Muscle layer of colon (tissue), 2 donors: ENCODE measurements at regions not wholly inside any gene's neighbourhood (a gene's known extent, or its start where the extent isn't known, plus 50 kb on each side); places are given as distances from the start of the nearest gene placed in this dataset.
A peak's percentile ranks its signal among the peaks of the same experiment; 100 is the strongest.
"Not testable (repeated sequence)": the region's sequence is repeated elsewhere in the genome, so short reads cannot be mapped to it uniquely, and the experiment has no call there.

ENCODE experiments used
- H3K27ac ChIP-seq: one replicate; pipeline ENCODE4 v1.7.0; 2013; ENCODE audit warnings: low read depth, mild to moderate bottlenecking, low read length, moderate library complexity
- H3K27me3 ChIP-seq, 2 donors: one replicate each; pipeline ENCODE4 v1.7.0; 2013; ENCODE audit warnings: low read length in 2 of 2, mild to moderate bottlenecking in 2 of 2; ENCODE audit not compliant: insufficient read depth in 2 of 2, control insufficient read depth in 1 of 2
- H3K36me3 ChIP-seq: one replicate; pipeline ENCODE4 v1.7.0; 2013; ENCODE audit warnings: mild to moderate bottlenecking, low read length; ENCODE audit not compliant: insufficient read depth
- H3K4me1 ChIP-seq: one replicate; pipeline ENCODE4 v1.7.0; 2013; ENCODE audit warnings: mild to moderate bottlenecking, low read length; ENCODE audit not compliant: insufficient read depth
- H3K4me3 ChIP-seq, 2 donors: one replicate each; pipeline ENCODE4 v1.7.0; 2013; ENCODE audit warnings: low read length in 2 of 2, low read depth in 1 of 2, mild to moderate bottlenecking in 1 of 2, moderate library complexity in 1 of 2
- H3K9ac ChIP-seq: one replicate; pipeline ENCODE4 v1.7.0; 2013; ENCODE audit warnings: low read length
- H3K9me3 ChIP-seq: one replicate; pipeline ENCODE4 v1.7.0; 2013; ENCODE audit warnings: mild to moderate bottlenecking, low read length
- donor health status: abdominal sarcoma.
- donor health status: Adenocarcinoma of cecum.

- H3K9ac ChIP-seq: no peak overlapping the region
- H3K36me3 ChIP-seq: no peaks in the 10 kb centered on the region
Measured at GRCh38 chrX:47302396-47302795, 68.0 kb upstream of the ZNF157 start.

GRCh38 chrX:47306471-47307023, 63.8 kb upstream of the ZNF157 start:
- not testable (repeated sequence) for H3K27ac ChIP-seq, H3K27me3 ChIP-seq, H3K36me3 ChIP-seq, H3K9ac ChIP-seq, H3K4me1 ChIP-seq, H3K4me3 ChIP-seq, H3K9me3 ChIP-seq

More at GRCh38 chrX:47302396-47302795, 68.0 kb upstream of the ZNF157 start:
- Histone ChIP-seq H3K27ac (no peak overlapping the region), H3K9me3 (no peaks in the 10 kb centered on the region), H3K4me1 (no peaks in the 10 kb centered on the region), H3K4me3 (no peak overlapping the region), H3K27me3 (peaks cover 0 to 10% of the 10 kb centered on the region in 2 donors)

- Histone ChIP-seq H3K9ac (no peak overlapping the region), H3K4me3 (no peak overlapping the region), H3K27ac (no peak overlapping the region), H3K4me1 (no peaks in the 10 kb centered on the region), H3K36me3 (no peaks in the 10 kb centered on the region), H3K27me3 (peaks cover 4% of the 10 kb centered on the region in 2 donors), H3K9me3 (no peaks in the 10 kb centered on the region)
Measured at GRCh38 chrX:47311932-47312774, 58.2 kb upstream of the ZNF157 start.

GRCh38 chrX:47313056-47313455, 57.3 kb upstream of the ZNF157 start:
- H3K9ac ChIP-seq: no peak overlapping the region
- peaks cover 4% of the 10 kb centered on the region in 2 donors for H3K27me3 ChIP-seq
- H3K27ac ChIP-seq: no peak overlapping the region
- no peaks in the 10 kb centered on the region for H3K36me3 ChIP-seq
- no peak overlapping the region for H3K4me3 ChIP-seq
- H3K9me3 ChIP-seq: no peaks in the 10 kb centered on the region
- no peaks in the 10 kb centered on the region for H3K4me1 ChIP-seq

- H3K27me3 ChIP-seq: no peaks in the 10 kb centered on the region
- no peaks in the 10 kb centered on the region for H3K4me1 ChIP-seq
- no peaks in the 10 kb centered on the region for H3K36me3 ChIP-seq
- H3K4me3 ChIP-seq: peak overlapping the region in 1 of 2 donors; percentile 33
- H3K9ac ChIP-seq: no peak overlapping the region
- no peaks in the 10 kb centered on the region for H3K9me3 ChIP-seq
- no peak overlapping the region for H3K27ac ChIP-seq
Measured at GRCh38 chrX:47316276-47317025, 53.9 kb upstream of the ZNF157 start.
